HS-27A (cell line): ENCODE measurements at regions not wholly inside any gene's neighbourhood (a gene's known extent, or its start where the extent isn't known, plus 50 kb on each side); places are given as distances from the start of the nearest gene placed in this dataset.
"Not testable (repeated sequence)": the region's sequence is repeated elsewhere in the genome, so short reads cannot be mapped to it uniquely, and the experiment has no call there.

ENCODE experiments used
- DNase-seq: peaks from one replicate; pipeline ENCODE4 v3.0.0-alpha.2; 2012; ENCODE audit warnings: low read depth, missing footprints

GRCh38 chr20:22070610-22071058, 365.2 kb downstream of the PAX1 start:
- DNase-seq: no peak

GRCh38 chr20:22063753-22064152, 358.3 kb downstream of the PAX1 start:
- DNase-seq: no peak

GRCh38 chr20:22062874-22063273, 357.4 kb downstream of the PAX1 start:
- DNase-seq: no peak

GRCh38 chr20:22060610-22061009, 355.1 kb downstream of the PAX1 start:
- no peak for DNase-seq

GRCh38 chr20:22058746-22059145, 353.3 kb downstream of the PAX1 start:
- no peak for DNase-seq

- no peak for DNase-seq
These were observed 350.5 kb downstream of the PAX1 start for GRCh38 chr20:22055981-22056380.

- no peak for DNase-seq
These were observed 346.7 kb downstream of the PAX1 start for GRCh38 chr20:22052025-22052650.

- DNase-seq: not testable (repeated sequence)
These were observed 340.6 kb downstream of the PAX1 start for GRCh38 chr20:22045956-22046507.

GRCh38 chr20:22027423-22027822, 322.0 kb downstream of the PAX1 start:
- DNase-seq: no peak

GRCh38 chr20:22020201-22020600, 314.7 kb downstream of the PAX1 start:
- no peak for DNase-seq

GRCh38 chr20:22008456-22008855, 303.0 kb downstream of the PAX1 start:
- no peak for DNase-seq

- DNase-seq: no peak
These were observed 300.8 kb downstream of the PAX1 start for GRCh38 chr20:22006306-22006705.

- DNase-seq: no peak
These were observed 300.1 kb downstream of the PAX1 start for GRCh38 chr20:22005535-22005934.

- DNase-seq: no peak
These were observed 299.5 kb downstream of the PAX1 start for GRCh38 chr20:22004946-22005345.

- no peak for DNase-seq
These were observed 298.2 kb downstream of the PAX1 start for GRCh38 chr20:22003680-22004079.

GRCh38 chr20:22001886-22002285, 296.4 kb downstream of the PAX1 start:
- no peak for DNase-seq

GRCh38 chr20:21995461-21995860, 290.0 kb downstream of the PAX1 start:
- DNase-seq: no peak

GRCh38 chr20:21994203-21994602, 288.7 kb downstream of the PAX1 start:
- DNase-seq: no peak

GRCh38 chr20:21982559-21982958, 277.1 kb downstream of the PAX1 start:
- no peak for DNase-seq

- DNase-seq: no peak
These were observed 276.3 kb downstream of the PAX1 start for GRCh38 chr20:21981597-21982344.

- DNase-seq: no peak
These were observed 275.7 kb downstream of the PAX1 start for GRCh38 chr20:21981179-21981578.

GRCh38 chr20:21971436-21971835, 266.0 kb downstream of the PAX1 start:
- no peak for DNase-seq

- DNase-seq: no peak
These were observed 263.0 kb downstream of the PAX1 start for GRCh38 chr20:21968486-21968885.
